ENCODE measurements at regions not wholly inside any gene's neighbourhood (a gene's known extent, or its start where the extent isn't known, plus 50 kb on each side); places are given as distances from the start of the nearest gene placed in this dataset.
"Not testable (repeated sequence)": the region's sequence is repeated elsewhere in the genome, so short reads cannot be mapped to it uniquely, and the experiment has no call there.

DNA sequence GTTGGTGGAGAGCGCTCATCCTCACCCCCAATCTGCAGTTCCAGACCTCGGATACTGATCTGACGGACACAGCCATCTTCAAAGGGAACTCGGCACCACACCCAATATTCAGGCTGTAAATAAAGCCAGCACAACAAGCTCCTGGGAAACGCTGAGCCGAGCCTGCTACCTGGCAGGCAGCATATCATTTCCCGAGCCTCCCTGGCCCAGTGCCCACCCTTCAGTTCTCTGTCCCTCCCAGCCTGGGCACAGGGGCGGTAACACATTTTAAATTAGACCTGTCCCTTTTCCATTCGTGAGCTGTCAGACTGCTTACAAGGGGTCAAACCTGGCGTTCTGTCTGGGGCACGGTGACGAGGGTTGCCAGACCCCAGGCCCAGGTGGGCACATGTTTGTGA is 250.5 kb downstream of the ARHGAP12 start:
- Histone ChIP-seq H3K27me3 (ENCODE audit: control insufficient read depth, insufficient read depth, low read length) (no peaks in the 10 kb centered on the region), H3K4me3 (ENCODE audit: low read depth, low read length) (peak overlapping the region; percentile 50), H3K4me1 (ENCODE audit: control insufficient read depth, insufficient read depth, low read length) (peaks cover 9% of the 10 kb centered on the region), H3K9ac (ENCODE audit: low read depth, low read length) (peak overlapping the region; percentile 16), H3K9me3 (ENCODE audit: control insufficient read depth, insufficient read depth, low read length) (peaks cover 8% of the 10 kb centered on the region), H3K36me3 (ENCODE audit: control insufficient read depth, insufficient read depth, low read length) (no peaks in the 10 kb centered on the region)

DNA sequence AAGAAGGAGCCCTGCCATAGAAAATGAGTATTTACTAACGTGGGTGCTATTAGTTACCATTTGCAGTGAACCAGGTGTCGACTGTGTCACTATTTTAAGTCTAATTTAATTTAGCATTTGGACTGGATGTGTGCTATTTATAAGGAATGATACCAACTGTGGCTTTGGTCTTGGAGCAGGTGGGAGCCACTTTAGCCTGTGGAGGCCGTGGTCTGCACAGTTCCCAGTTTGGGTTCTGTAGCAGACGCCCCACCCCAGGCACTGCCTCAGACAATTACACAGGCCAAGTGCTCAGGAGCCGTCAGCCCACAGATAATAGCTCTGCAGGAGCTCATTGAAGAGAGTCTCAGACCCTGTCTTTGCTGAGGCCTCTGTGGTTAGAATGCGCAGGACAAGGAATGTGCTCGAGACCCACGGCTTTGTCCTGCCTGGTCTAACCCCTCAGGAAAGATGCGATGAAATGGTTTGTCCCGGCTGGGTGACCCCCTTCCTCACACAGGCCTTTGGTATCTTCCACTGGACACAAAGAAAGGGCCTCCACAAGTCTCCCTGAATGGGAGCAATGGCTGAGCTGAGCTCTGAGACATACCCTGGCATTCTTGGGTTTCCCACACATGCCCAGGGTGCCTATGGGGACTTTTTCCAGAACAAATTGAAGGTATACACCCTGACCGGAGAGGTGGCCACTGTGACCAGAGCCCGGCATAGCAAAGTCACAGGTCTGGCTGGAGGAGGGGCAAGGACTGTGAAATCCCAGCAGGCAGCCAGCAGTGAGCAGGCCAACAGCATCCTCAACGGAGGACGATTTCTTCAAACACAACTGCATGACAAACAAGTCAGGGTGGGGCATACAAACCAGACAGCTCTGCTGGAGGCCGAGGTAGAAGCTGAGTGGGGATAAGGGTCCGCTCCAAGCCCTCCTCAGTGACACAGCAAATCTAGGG is 251.2 kb downstream of the ARHGAP12 start:
- Histone ChIP-seq H3K36me3 (ENCODE audit: control insufficient read depth, insufficient read depth, low read length) (no peaks in the 10 kb centered on the region), H3K4me1 (ENCODE audit: control insufficient read depth, insufficient read depth, low read length) (peaks cover 9% of the 10 kb centered on the region), H3K27me3 (ENCODE audit: control insufficient read depth, insufficient read depth, low read length) (no peaks in the 10 kb centered on the region), H3K4me3 (ENCODE audit: low read depth, low read length) (peak overlapping the region; percentile 50), H3K9ac (ENCODE audit: low read depth, low read length) (peak overlapping the region; percentile 16), H3K9me3 (ENCODE audit: control insufficient read depth, insufficient read depth, low read length) (peaks cover 3% of the 10 kb centered on the region)

DNA sequence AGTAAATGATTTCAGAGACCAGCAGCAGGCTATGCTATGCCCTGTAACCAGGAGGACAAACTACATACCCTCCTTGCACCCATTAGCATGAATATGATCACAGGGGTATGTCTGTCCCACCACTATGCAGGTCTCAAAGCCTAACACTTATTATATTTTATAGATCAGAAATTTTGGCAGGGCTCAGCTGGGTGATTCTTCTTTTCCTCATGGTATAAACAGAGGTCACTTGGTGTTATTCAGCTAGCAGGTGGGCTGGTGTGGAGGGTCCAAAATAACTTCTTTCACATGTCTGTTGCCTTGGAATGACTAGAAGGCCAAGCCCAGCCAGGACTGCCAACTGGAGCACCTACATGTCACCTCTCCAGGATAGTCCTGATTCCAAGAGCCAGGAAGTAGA is 252.9 kb downstream of the ARHGAP12 start:
- Histone ChIP-seq H3K9me3 (ENCODE audit: control insufficient read depth, insufficient read depth, low read length) (no peaks in the 10 kb centered on the region), H3K27me3 (ENCODE audit: control insufficient read depth, insufficient read depth, low read length) (no peaks in the 10 kb centered on the region), H3K4me1 (ENCODE audit: control insufficient read depth, insufficient read depth, low read length) (peaks cover 9% of the 10 kb centered on the region), H3K4me3 (ENCODE audit: low read depth, low read length) (no peak overlapping the region), H3K36me3 (ENCODE audit: control insufficient read depth, insufficient read depth, low read length) (no peaks in the 10 kb centered on the region), H3K9ac (ENCODE audit: low read depth, low read length) (no peak overlapping the region)

DNA sequence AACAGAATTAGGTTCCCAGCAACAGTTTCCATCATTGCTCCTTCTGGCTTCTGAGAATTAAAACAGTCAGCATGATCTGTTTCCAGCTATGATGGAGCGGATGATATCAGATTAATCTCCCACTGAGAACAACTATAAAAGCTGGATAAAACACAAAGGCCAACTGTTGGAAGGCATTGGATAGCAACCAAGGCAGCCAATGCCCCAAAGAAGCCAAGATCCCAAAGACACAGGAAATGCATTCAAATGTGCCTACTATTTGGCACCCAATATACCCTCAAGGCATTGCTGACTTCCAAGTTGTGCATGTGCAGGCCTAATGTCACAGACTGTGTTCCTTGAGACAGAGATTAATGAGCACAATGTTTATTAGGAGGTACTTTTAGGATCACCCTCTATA is 259.3 kb downstream of the ARHGAP12 start:
- H3K9ac ChIP-seq (ENCODE audit: low read depth, low read length): no peak overlapping the region
- no peaks in the 10 kb centered on the region for H3K27me3 ChIP-seq (ENCODE audit: control insufficient read depth, insufficient read depth, low read length)
- no peaks in the 10 kb centered on the region for H3K9me3 ChIP-seq (ENCODE audit: control insufficient read depth, insufficient read depth, low read length)
- peaks cover 21% of the 10 kb centered on the region for H3K4me1 ChIP-seq (ENCODE audit: control insufficient read depth, insufficient read depth, low read length)
- H3K36me3 ChIP-seq (ENCODE audit: control insufficient read depth, insufficient read depth, low read length): no peaks in the 10 kb centered on the region
- no peak overlapping the region for H3K4me3 ChIP-seq (ENCODE audit: low read depth, low read length)

DNA sequence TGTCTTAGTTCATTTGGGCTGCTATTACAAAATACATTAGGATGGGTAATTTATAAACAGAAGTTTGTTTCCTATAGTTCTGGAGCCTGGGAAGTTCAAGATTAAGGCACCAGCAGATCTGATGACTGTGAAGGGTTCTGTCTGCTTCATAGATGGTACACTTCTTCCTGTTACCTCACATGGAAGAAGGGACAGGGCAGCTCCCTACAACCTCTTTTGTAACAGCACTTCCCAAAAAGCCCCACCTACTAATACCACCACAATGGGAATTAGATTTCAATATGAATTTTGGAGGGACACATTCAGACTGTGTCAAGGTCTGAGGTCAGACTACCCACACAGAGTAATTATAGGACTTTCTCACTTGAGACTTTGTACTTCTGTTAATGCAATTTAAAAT is 260.3 kb downstream of the ARHGAP12 start:
- Histone ChIP-seq H3K9me3 (ENCODE audit: control insufficient read depth, insufficient read depth, low read length) (no peaks in the 10 kb centered on the region), H3K4me3 (ENCODE audit: low read depth, low read length) (no peak overlapping the region), H3K36me3 (ENCODE audit: control insufficient read depth, insufficient read depth, low read length) (no peaks in the 10 kb centered on the region), H3K9ac (ENCODE audit: low read depth, low read length) (no peak overlapping the region), H3K4me1 (ENCODE audit: control insufficient read depth, insufficient read depth, low read length) (peaks cover 21% of the 10 kb centered on the region), H3K27me3 (ENCODE audit: control insufficient read depth, insufficient read depth, low read length) (no peaks in the 10 kb centered on the region)

DNA sequence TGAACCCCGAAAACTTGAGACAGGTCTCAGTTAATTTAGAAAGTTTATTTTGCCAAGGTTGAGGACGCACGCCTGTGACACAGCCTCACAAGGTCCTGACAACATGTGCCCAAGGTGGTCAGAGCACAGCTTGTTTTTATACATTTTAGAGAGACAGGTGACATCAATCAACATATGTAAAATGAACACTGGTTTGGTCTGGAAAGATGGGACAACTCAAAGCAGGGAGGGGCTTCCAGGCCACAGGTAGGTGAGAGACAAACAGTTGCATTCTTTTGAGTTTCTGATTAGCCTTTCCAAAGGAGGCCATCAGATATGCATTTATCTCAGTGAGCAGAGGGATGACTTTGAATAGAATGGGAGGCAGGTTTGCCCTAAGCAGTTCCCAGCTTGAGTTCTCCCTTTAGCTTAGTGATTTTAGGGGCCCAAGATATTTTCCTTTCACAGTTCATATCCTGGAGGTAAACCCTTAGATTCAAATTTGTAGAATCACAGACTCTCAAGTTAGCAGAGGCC is 262.8 kb downstream of the ARHGAP12 start:
- H3K36me3 ChIP-seq (ENCODE audit: control insufficient read depth, insufficient read depth, low read length); H3K9ac ChIP-seq (ENCODE audit: low read depth, low read length); H3K4me3 ChIP-seq (ENCODE audit: low read depth, low read length); H3K9me3 ChIP-seq (ENCODE audit: control insufficient read depth, insufficient read depth, low read length); H3K27me3 ChIP-seq (ENCODE audit: control insufficient read depth, insufficient read depth, low read length): not testable (repeated sequence)
- H3K4me1 ChIP-seq (ENCODE audit: control insufficient read depth, insufficient read depth, low read length): peaks cover 21% of the 10 kb centered on the region

DNA sequence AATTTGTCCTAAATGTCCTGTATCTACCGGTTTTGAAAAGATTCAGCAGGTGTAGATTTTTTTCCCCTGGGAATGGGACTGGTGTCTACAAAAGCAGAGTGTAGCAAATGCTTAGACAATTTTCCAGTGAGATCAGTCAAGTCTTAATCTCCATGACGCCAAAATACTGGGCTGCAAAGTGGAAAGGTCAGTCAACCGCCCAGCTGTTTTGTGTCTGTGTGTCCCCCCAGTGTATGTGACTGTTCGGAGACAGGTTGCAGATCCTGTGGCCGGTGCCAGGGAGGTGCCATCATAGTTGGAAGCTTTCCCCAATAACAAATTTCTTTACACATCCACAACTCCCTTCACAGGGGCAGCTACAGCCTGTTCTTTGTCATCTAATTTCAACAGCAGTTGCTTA is 263.8 kb downstream of the ARHGAP12 start:
- H3K4me1 ChIP-seq (ENCODE audit: control insufficient read depth, insufficient read depth, low read length): peaks cover 21% of the 10 kb centered on the region
- no peak overlapping the region for H3K4me3 ChIP-seq (ENCODE audit: low read depth, low read length)
- H3K27me3 ChIP-seq (ENCODE audit: control insufficient read depth, insufficient read depth, low read length): no peaks in the 10 kb centered on the region
- H3K36me3 ChIP-seq (ENCODE audit: control insufficient read depth, insufficient read depth, low read length): no peaks in the 10 kb centered on the region
- H3K9ac ChIP-seq (ENCODE audit: low read depth, low read length): no peak overlapping the region
- no peaks in the 10 kb centered on the region for H3K9me3 ChIP-seq (ENCODE audit: control insufficient read depth, insufficient read depth, low read length)

DNA sequence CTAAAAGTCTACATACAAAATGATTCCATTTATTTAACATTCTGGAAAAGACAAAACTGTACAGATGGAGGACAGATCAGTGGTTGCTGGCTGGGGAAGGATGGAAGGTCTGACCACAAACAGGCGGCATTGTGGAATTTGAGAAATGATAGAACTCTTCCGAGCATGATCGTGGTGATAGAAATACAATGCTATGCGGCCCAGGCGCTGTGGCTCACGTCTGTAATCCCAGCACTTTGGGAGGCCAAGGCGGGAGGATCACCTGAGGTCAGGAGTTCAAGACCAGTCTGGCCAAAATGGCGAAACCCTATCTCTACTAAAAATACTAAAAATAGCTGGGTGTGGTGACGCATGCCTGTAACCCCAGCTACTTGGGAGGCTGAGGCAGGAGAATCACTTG is 264.6 kb downstream of the ARHGAP12 start:
- peaks cover 21% of the 10 kb centered on the region for H3K4me1 ChIP-seq (ENCODE audit: control insufficient read depth, insufficient read depth, low read length)
- H3K9me3 ChIP-seq (ENCODE audit: control insufficient read depth, insufficient read depth, low read length); H3K9ac ChIP-seq (ENCODE audit: low read depth, low read length); H3K27me3 ChIP-seq (ENCODE audit: control insufficient read depth, insufficient read depth, low read length); H3K36me3 ChIP-seq (ENCODE audit: control insufficient read depth, insufficient read depth, low read length); H3K4me3 ChIP-seq (ENCODE audit: low read depth, low read length): not testable (repeated sequence)

DNA sequence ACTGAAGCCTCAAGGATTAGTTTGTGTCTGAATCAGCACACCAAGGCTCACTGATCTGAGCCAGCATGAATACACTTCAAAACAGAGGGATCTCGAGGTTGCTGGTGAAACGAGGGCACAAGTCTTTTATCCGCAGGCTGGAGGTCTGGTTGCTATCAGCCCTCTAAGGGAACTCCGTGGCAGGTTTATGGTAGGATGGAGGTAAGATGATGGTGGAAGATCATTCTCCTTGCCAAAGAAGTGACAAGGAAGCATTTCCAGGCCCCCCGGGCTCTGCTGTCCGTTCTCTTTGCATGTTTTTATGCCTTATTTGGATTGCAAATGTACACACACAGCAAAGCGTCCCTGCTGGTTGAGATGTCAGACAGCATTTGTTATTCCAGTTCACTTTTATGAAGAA is 268.3 kb downstream of the ARHGAP12 start:
- H3K4me1 ChIP-seq (ENCODE audit: control insufficient read depth, insufficient read depth, low read length): peaks cover 8% of the 10 kb centered on the region
- no peaks in the 10 kb centered on the region for H3K36me3 ChIP-seq (ENCODE audit: control insufficient read depth, insufficient read depth, low read length)
- no peak overlapping the region for H3K4me3 ChIP-seq (ENCODE audit: low read depth, low read length)
- H3K9me3 ChIP-seq (ENCODE audit: control insufficient read depth, insufficient read depth, low read length): no peaks in the 10 kb centered on the region
- H3K9ac ChIP-seq (ENCODE audit: low read depth, low read length): no peak overlapping the region
- no peaks in the 10 kb centered on the region for H3K27me3 ChIP-seq (ENCODE audit: control insufficient read depth, insufficient read depth, low read length)

DNA sequence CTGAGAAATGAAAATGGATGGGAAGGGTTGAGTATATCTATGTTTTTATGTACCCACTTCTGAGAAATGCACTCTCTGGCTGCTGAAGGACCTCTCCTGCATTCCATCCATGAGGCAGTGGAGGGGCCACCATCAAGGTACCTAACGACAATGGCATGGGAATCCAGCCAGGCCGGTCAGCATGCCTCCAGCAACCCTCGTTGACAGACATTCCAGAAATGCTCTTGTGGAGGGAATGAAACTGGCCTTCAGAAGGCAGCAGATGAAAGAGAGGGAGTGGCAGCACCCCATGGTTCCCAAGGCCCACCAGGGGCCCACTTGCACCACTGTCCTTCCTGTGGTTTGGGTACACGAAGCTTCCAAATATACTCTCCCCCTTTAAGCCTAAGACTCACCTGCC is 269.0 kb downstream of the ARHGAP12 start:
- Histone ChIP-seq H3K4me1 (ENCODE audit: control insufficient read depth, insufficient read depth, low read length) (peaks cover 2% of the 10 kb centered on the region), H3K9me3 (ENCODE audit: control insufficient read depth, insufficient read depth, low read length) (no peaks in the 10 kb centered on the region), H3K9ac (ENCODE audit: low read depth, low read length) (no peak overlapping the region), H3K27me3 (ENCODE audit: control insufficient read depth, insufficient read depth, low read length) (no peaks in the 10 kb centered on the region), H3K4me3 (ENCODE audit: low read depth, low read length) (no peak overlapping the region), H3K36me3 (ENCODE audit: control insufficient read depth, insufficient read depth, low read length) (no peaks in the 10 kb centered on the region)

DNA sequence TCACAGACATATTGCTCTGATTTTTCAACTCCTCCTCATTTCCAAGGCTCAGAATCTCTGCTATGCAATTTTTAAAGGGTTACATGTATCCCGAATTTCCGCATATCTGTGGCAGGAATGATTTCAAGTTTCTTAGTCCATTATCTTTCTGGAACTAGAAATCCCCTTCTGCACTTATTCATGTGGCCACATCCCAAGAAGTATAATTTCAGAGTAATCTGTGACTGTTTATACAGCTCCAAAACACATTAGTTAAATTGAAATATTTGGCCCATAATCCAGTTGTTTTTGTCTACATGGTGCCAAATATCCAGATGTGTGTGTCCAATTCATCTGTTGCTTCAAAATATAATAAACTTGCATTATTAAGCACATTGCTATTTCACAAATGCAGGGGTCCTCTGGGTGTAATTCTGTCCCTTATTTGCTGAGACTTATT is 271.2 kb downstream of the ARHGAP12 start:
- no peaks in the 10 kb centered on the region for H3K4me1 ChIP-seq (ENCODE audit: control insufficient read depth, insufficient read depth, low read length)
- no peaks in the 10 kb centered on the region for H3K27me3 ChIP-seq (ENCODE audit: control insufficient read depth, insufficient read depth, low read length)
- no peaks in the 10 kb centered on the region for H3K9me3 ChIP-seq (ENCODE audit: control insufficient read depth, insufficient read depth, low read length)
- no peaks in the 10 kb centered on the region for H3K36me3 ChIP-seq (ENCODE audit: control insufficient read depth, insufficient read depth, low read length)
- no peak overlapping the region for H3K4me3 ChIP-seq (ENCODE audit: low read depth, low read length)
- no peak overlapping the region for H3K9ac ChIP-seq (ENCODE audit: low read depth, low read length)

DNA sequence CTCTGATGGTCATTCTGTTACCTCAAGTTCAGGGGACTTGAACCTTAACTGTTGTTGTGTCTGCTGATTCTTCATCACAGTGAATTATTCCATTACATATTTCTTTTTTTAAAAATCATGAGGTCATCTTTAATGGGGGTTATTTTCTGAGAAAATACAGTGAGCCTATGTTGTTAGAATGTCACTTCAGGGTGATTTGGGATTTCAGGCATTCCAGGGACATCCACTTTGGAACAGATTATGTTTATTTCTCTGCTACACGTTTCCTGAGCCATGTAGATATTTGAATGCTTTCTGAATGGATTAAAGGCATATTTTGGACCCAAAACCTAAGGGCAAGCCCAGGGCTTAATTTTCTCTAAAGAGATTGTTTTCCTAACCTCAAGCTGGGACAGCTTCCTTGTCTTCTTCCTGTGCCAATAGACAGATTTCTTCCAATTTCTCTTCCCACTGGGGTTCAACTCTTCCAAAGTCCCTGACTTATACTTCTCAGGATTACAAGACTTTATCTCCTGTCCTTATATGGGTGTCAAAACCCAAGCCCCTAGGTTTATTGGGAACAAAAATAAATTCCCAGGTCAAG is 271.7 kb downstream of the ARHGAP12 start:
- Histone ChIP-seq H3K36me3 (ENCODE audit: control insufficient read depth, insufficient read depth, low read length) (no peaks in the 10 kb centered on the region), H3K9ac (ENCODE audit: low read depth, low read length) (no peak overlapping the region), H3K4me3 (ENCODE audit: low read depth, low read length) (no peak overlapping the region), H3K27me3 (ENCODE audit: control insufficient read depth, insufficient read depth, low read length) (no peaks in the 10 kb centered on the region), H3K9me3 (ENCODE audit: control insufficient read depth, insufficient read depth, low read length) (no peaks in the 10 kb centered on the region), H3K4me1 (ENCODE audit: control insufficient read depth, insufficient read depth, low read length) (no peaks in the 10 kb centered on the region)
